ENCODE measurements at regions not wholly inside any gene's neighbourhood (a gene's known extent, or its start where the extent isn't known, plus 50 kb on each side); places are given as distances from the start of the nearest gene placed in this dataset.

- POLR2A ChIA-PET, result no interaction called here
Measured at GRCh38 chr2:139366681-139367080, 586.5 kb upstream of the NXPH2 start.

GRCh38 chr2:139365189-139365588, 585.0 kb upstream of the NXPH2 start:
- ChIA-PET CTCF (no interaction called here), POLR2A (no interaction called here)

More at GRCh38 chr2:139366681-139367080, 586.5 kb upstream of the NXPH2 start:
- CTCF ChIA-PET, result no interaction called here

GRCh38 chr2:139360654-139361053, 580.5 kb upstream of the NXPH2 start:
- ChIA-PET POLR2A (no interaction called here), CTCF (no interaction called here)

- POLR2A ChIA-PET, result no interaction called here
- CTCF ChIA-PET, result no interaction called here
Measured at GRCh38 chr2:139359818-139360217, 579.6 kb upstream of the NXPH2 start.

GRCh38 chr2:139357972-139358371, 577.8 kb upstream of the NXPH2 start:
- ChIA-PET POLR2A (no interaction called here), CTCF (no interaction called here)

- CTCF ChIA-PET, result no interaction called here
- POLR2A ChIA-PET, result no interaction called here
Measured at GRCh38 chr2:139354518-139354917, 574.3 kb upstream of the NXPH2 start.

- ChIA-PET CTCF (no interaction called here), POLR2A (no interaction called here)
Measured at GRCh38 chr2:139353874-139354273, 573.7 kb upstream of the NXPH2 start.

GRCh38 chr2:139317259-139317658, 537.1 kb upstream of the NXPH2 start:
- ChIA-PET CTCF (no interaction called here), POLR2A (no interaction called here)

- ChIA-PET CTCF (no interaction called here), POLR2A (no interaction called here)
Measured at GRCh38 chr2:139314059-139314458, 533.9 kb upstream of the NXPH2 start.

GRCh38 chr2:139296672-139297209, 516.6 kb upstream of the NXPH2 start:
- ChIA-PET POLR2A (no interaction called here), CTCF (no interaction called here)

- ChIA-PET POLR2A (no interaction called here), CTCF (no interaction called here)
Measured at GRCh38 chr2:139293992-139294548, 513.9 kb upstream of the NXPH2 start.

GRCh38 chr2:139281124-139281523, 500.9 kb upstream of the NXPH2 start:
- CTCF ChIA-PET, result no interaction called here
- POLR2A ChIA-PET, result no interaction called here

GRCh38 chr2:139271879-139272278, 491.7 kb upstream of the NXPH2 start:
- POLR2A ChIA-PET, result no interaction called here
- CTCF ChIA-PET, result no interaction called here

- POLR2A ChIA-PET, result no interaction called here
Measured at GRCh38 chr2:139271149-139271548, 491.0 kb upstream of the NXPH2 start.

GRCh38 chr2:139260052-139260430, 479.9 kb upstream of the NXPH2 start:
- ChIA-PET POLR2A (no interaction called here), CTCF (no interaction called here)

More at GRCh38 chr2:139271149-139271548, 491.0 kb upstream of the NXPH2 start:
- CTCF ChIA-PET, result no interaction called here

GRCh38 chr2:139259422-139260051, 479.3 kb upstream of the NXPH2 start:
- POLR2A ChIA-PET, result no interaction called here

GRCh38 chr2:139241286-139241685, 461.1 kb upstream of the NXPH2 start:
- CTCF ChIA-PET, result no interaction called here
- POLR2A ChIA-PET, result no interaction called here

More at GRCh38 chr2:139259422-139260051, 479.3 kb upstream of the NXPH2 start:
- CTCF ChIA-PET, result no interaction called here

- CTCF ChIA-PET, result no interaction called here
- POLR2A ChIA-PET, result no interaction called here
Measured at GRCh38 chr2:139237023-139237422, 456.8 kb upstream of the NXPH2 start.

- POLR2A ChIA-PET, result no interaction called here
- CTCF ChIA-PET, result no interaction called here
Measured at GRCh38 chr2:139230881-139231280, 450.7 kb upstream of the NXPH2 start.

- POLR2A ChIA-PET, result no interaction called here
- CTCF ChIA-PET, result no interaction called here
Measured at GRCh38 chr2:139228276-139228675, 448.1 kb upstream of the NXPH2 start.

- POLR2A ChIA-PET, result no interaction called here
- CTCF ChIA-PET, result no interaction called here
Measured at GRCh38 chr2:139225961-139226360, 445.8 kb upstream of the NXPH2 start.

- POLR2A ChIA-PET, result no interaction called here
Measured at GRCh38 chr2:139218181-139218580, 438.0 kb upstream of the NXPH2 start.

More at GRCh38 chr2:139218181-139218580, 438.0 kb upstream of the NXPH2 start:
- CTCF ChIA-PET, result no interaction called here
